H1 (cell line): ENCODE measurements at regions not wholly inside any gene's neighbourhood (a gene's known extent, or its start where the extent isn't known, plus 50 kb on each side); places are given as distances from the start of the nearest gene placed in this dataset.

ENCODE experiments used
- CTCF ChIA-PET: fragments of 300-600 bp; sonication (Branson Sonifier 250); formaldehyde crosslinking; loops from one replicate; lab custom pipeline; 2021; ENCODE audit not compliant: partially characterized antibody; lab: Charles Lee
- POLR2A ChIA-PET: fragments of 300-600 bp; sonication (Branson Sonifier 250); formaldehyde crosslinking; loops from one replicate; lab custom pipeline; 2021; ENCODE audit warnings: inconsistent platforms; ENCODE audit not compliant: partially characterized antibody; lab: Charles Lee
- DNase-seq, 2 experiments: peaks; one replicate each; pipeline versions ENCODE4 v3.0.0 to v3.0.0-alpha.2; 2010 to 2022; ENCODE audit warnings: low spot score in 2 of 2, low read depth in 1 of 2, mixed read lengths in 1 of 2
- FAIRE-seq: peaks from 2 replicates; lab custom pipeline; 2011; peaks lifted over from hg19 to GRCh38; lab: Jason Lieb, UNC
- H2AFZ ChIP-seq: 2 replicates; pipeline ENCODE4 v1.8.1; 2012; ENCODE audit warnings: low read length, inconsistent platforms
- H2AK5ac ChIP-seq: 2 replicates; pipeline ENCODE4 v1.6.1; 2013; ENCODE audit warnings: low read depth, low read length
- H2BK120ac ChIP-seq: replicated peaks from 2 replicates; pipeline ENCODE3; 2013; ENCODE audit warnings: low read depth, low read length, inconsistent platforms
- H2BK12ac ChIP-seq: 2 replicates; pipeline ENCODE4 v1.6.1; 2013; ENCODE audit warnings: low read depth, low read length
- H2BK15ac ChIP-seq: 2 replicates; pipeline ENCODE4 v1.6.1; 2013; ENCODE audit warnings: low read length
- H2BK20ac ChIP-seq: 2 replicates; pipeline ENCODE4 v1.6.1; 2013; ENCODE audit warnings: low read length
- H2BK5ac ChIP-seq: 2 replicates; pipeline ENCODE4 v1.6.1; 2013; ENCODE audit warnings: low read depth, low read length
- H3K14ac ChIP-seq: 2 replicates; pipeline ENCODE4 v1.6.1; 2013; ENCODE audit warnings: inconsistent platforms; ENCODE audit not compliant: insufficient read length
- H3K18ac ChIP-seq: 2 replicates; pipeline ENCODE4 v1.6.1; 2013; ENCODE audit warnings: low read length; ENCODE audit errors: extremely low read depth
- H3K23ac ChIP-seq: 2 replicates; pipeline ENCODE4 v1.6.1; 2013; ENCODE audit warnings: inconsistent platforms; ENCODE audit not compliant: insufficient read length
- H3K23me2 ChIP-seq: 2 replicates; pipeline ENCODE4 v1.6.1; 2013; ENCODE audit warnings: low read depth, low read length
- H3K27ac ChIP-seq: 2 replicates; pipeline ENCODE4 v1.6.1; 2011; ENCODE audit warnings: low read depth, low read length, inconsistent platforms
- H3K27me3 ChIP-seq, 4 experiments: replicated peaks in 1 of 4; 1 replicate in 1 of 4; 2 replicates in 3 of 4; pipeline versions ENCODE4 v1.6.1 to v1.8.1; 2011 to 2013; ENCODE audit warnings: low read length in 3 of 4, mild to moderate bottlenecking in 3 of 4, inconsistent platforms in 2 of 4, mixed read lengths in 2 of 4, moderate library complexity in 1 of 4; ENCODE audit not compliant: control insufficient read depth in 3 of 4, insufficient read depth in 3 of 4; ENCODE audit errors: extremely low read depth in 1 of 4
- H3K36me3 ChIP-seq, 4 experiments: 2 replicates each; pipeline versions ENCODE4 v1.6.1 to v1.8.1; 2011 to 2013; ENCODE audit warnings: mild to moderate bottlenecking in 4 of 4, low read length in 3 of 4, moderate library complexity in 2 of 4, control low read depth in 1 of 4, inconsistent platforms in 1 of 4; ENCODE audit not compliant: insufficient read depth in 4 of 4, control insufficient read depth in 2 of 4
- H3K4ac ChIP-seq: replicated peaks from 2 replicates; pipeline ENCODE3; 2013; ENCODE audit warnings: low read length, low read depth, mixed read lengths, inconsistent platforms; ENCODE audit not compliant: insufficient read length
- H3K4me1 ChIP-seq, 4 experiments: replicated peaks in 1 of 4; 1 replicate in 1 of 4; 2 replicates in 3 of 4; pipeline versions ENCODE4 v1.6.1 to v1.8.1; 2011 to 2013; ENCODE audit warnings: low read length in 3 of 4, inconsistent platforms in 2 of 4, mixed read lengths in 1 of 4; ENCODE audit not compliant: insufficient read depth in 4 of 4, control insufficient read depth in 3 of 4
- H3K4me2 ChIP-seq, 2 experiments: 2 replicates each; pipeline versions ENCODE4 v1.6.1 to v1.8.1; 2011 to 2013; ENCODE audit warnings: low read depth in 2 of 2, low read length in 2 of 2, control low read depth in 1 of 2, inconsistent platforms in 1 of 2, mild to moderate bottlenecking in 1 of 2; ENCODE audit not compliant: insufficient read depth in 1 of 2
- H3K4me3 ChIP-seq, 4 experiments: fragments of 200-600, 300-600 bp in 1 of 4; sonication (generic), shearing (Covaris generic), sonication (Bioruptor Twin) in 1 of 4; 2 replicates each; pipeline versions ENCODE4 v1.5.1 to v1.8.1; 2011 to 2016; ENCODE audit warnings: low read length in 4 of 4, low read depth in 3 of 4, control low read depth in 2 of 4, inconsistent platforms in 2 of 4, mild to moderate bottlenecking in 2 of 4, mixed read lengths in 1 of 4, moderate library complexity in 1 of 4; ENCODE audit not compliant: insufficient read depth in 2 of 4; ENCODE audit errors: extremely low read depth in 1 of 4
- H3K56ac ChIP-seq: replicated peaks from 2 replicates; pipeline ENCODE3; 2013; ENCODE audit warnings: low read depth, mild to moderate bottlenecking, mixed read lengths, low read length, inconsistent platforms; ENCODE audit not compliant: insufficient read length
- H3K79me1 ChIP-seq: 2 replicates; pipeline ENCODE4 v1.6.1; 2013; ENCODE audit warnings: low read depth, low read length, control low read depth
- H3K79me2 ChIP-seq, 2 experiments: 2 replicates each; pipeline versions ENCODE4 v1.6.1 to v1.8.1; 2012 to 2013; ENCODE audit warnings: low read length in 2 of 2, mild to moderate bottlenecking in 2 of 2, inconsistent platforms in 1 of 2; ENCODE audit not compliant: insufficient read depth in 2 of 2, control insufficient read depth in 1 of 2
- H3K9ac ChIP-seq, 4 experiments: replicated peaks in 1 of 4; 1 replicate in 1 of 4; 2 replicates in 3 of 4; pipeline versions ENCODE4 v1.6.1 to v1.8.1; 2011 to 2013; ENCODE audit warnings: low read depth in 3 of 4, low read length in 3 of 4, control low read depth in 2 of 4, mild to moderate bottlenecking in 2 of 4, moderate library complexity in 2 of 4, inconsistent platforms in 1 of 4; ENCODE audit errors: extremely low read depth in 1 of 4
- H3K9me3 ChIP-seq, 2 experiments: 2 replicates each; pipeline versions ENCODE4 v1.6.1 to v1.8.1; 2012 to 2013; ENCODE audit warnings: mild to moderate bottlenecking in 2 of 2, moderate library complexity in 2 of 2, control low read depth in 1 of 2, inconsistent platforms in 1 of 2, low read depth in 1 of 2, low read length in 1 of 2, mixed read lengths in 1 of 2; ENCODE audit not compliant: insufficient read depth in 2 of 2
- H4K20me1 ChIP-seq, 2 experiments: replicated peaks in 1 of 2; 2 replicates each; pipeline versions ENCODE3 to v1.8.1; 2011 to 2013; ENCODE audit warnings: inconsistent platforms in 2 of 2, low read length in 2 of 2, mild to moderate bottlenecking in 1 of 2; ENCODE audit not compliant: insufficient read depth in 2 of 2, control insufficient read depth in 1 of 2
- H4K5ac ChIP-seq: 2 replicates; pipeline ENCODE4 v1.6.1; 2013; ENCODE audit warnings: low read length, low read depth, mixed read lengths, inconsistent platforms; ENCODE audit not compliant: insufficient read length
- H4K8ac ChIP-seq: 2 replicates; pipeline ENCODE4 v1.8.0; 2013; ENCODE audit warnings: mild to moderate bottlenecking, moderate library complexity, low read length, inconsistent platforms; ENCODE audit not compliant: insufficient read depth; ENCODE audit errors: extremely low read depth
- H4K91ac ChIP-seq: replicated peaks from 2 replicates; pipeline ENCODE3; 2013; ENCODE audit warnings: low read length, mixed read lengths, inconsistent platforms; ENCODE audit not compliant: insufficient read length
- EGR1 ChIP-seq: IDR thresholded peaks from 2 replicates; pipeline ENCODE4 v1.6.1; 2011; ENCODE audit warnings: low read depth, low read length, borderline replicate concordance
- WGBS, 2 experiments: shearing (Covaris generic) in 1 of 2; methylation state at CpG; one replicate each; pipeline versions ENCODE4 v1.1.6 to v1.1.7; 2013 to 2015; ENCODE audit warnings: low lambda C conversion rate in 2 of 2, mixed read lengths in 2 of 2, inconsistent platforms in 1 of 2, low coverage in 1 of 2, missing lambda C conversion rate in 1 of 2; ENCODE audit not compliant: insufficient replicate concordance in 2 of 2, insufficient coverage in 1 of 2, insufficient read length in 1 of 2; ENCODE audit errors: extremely low coverage in 1 of 2, missing lambda C conversion rate in 1 of 2; 5-methylcytosine and 5-hydroxymethylcytosine counted together

- WGBS, 2 experiments, result 68% methylated on average over 1 of the region's 1 CpG; no CpG with 5 or more reads in 1 of the 2 experiments
- Histone ChIP-seq H4K8ac (no peak overlapping the region), H2BK12ac (no peak overlapping the region), H2BK5ac (no peak overlapping the region), H3K79me2 (no peaks in the 10 kb centered on the region), H2BK20ac (no peak overlapping the region), H3K27ac (no peak overlapping the region), H3K79me1 (no peaks in the 10 kb centered on the region), H2AFZ (no peak overlapping the region), H3K4me3 (no peak overlapping the region), H3K23ac (no peak overlapping the region), H2BK15ac (no peak overlapping the region), H3K18ac (no peak overlapping the region), H4K5ac (no peak overlapping the region), H3K4me2 (no peak overlapping the region), H3K36me3 (no peaks in the 10 kb centered on the region), H2BK120ac (no peak overlapping the region), H2AK5ac (no peak overlapping the region), H3K23me2 (no peaks in the 10 kb centered on the region), H4K20me1 (no peaks in the 10 kb centered on the region), H3K4me1 (peaks cover 3 to 6% (median 6%) of the 10 kb centered on the region in 4 experiments; a peak in 6 of 7 replicates), H3K9ac (no peak overlapping the region), H3K14ac (no peak overlapping the region), H3K56ac (no peak overlapping the region), H3K9me3 (no peaks in the 10 kb centered on the region), H3K27me3 (no peaks in the 10 kb centered on the region), H4K91ac (no peak overlapping the region), H3K4ac (no peak overlapping the region)
- DNase-seq (no peak), FAIRE-seq (no peak)
- ChIA-PET CTCF (interaction anchor here (2.1 kb wide), 1 partner anchor 10 kb away, joined by 10 read pairs; no protein-coding TSS in a partner anchor), POLR2A (no interaction called here)
- no peak for TF ChIP-seq EGR1
These were observed 146.9 kb upstream of the FBN2 start for GRCh38 chr5:128684961-128685360.
